Body of pancreas (tissue), 4 donors: ENCODE measurements at regions not wholly inside any gene's neighbourhood (a gene's known extent, or its start where the extent isn't known, plus 50 kb on each side); places are given as distances from the start of the nearest gene placed in this dataset.

Source experiments
- ATAC-seq: fragments of 150-250 bp; one replicate; pipeline ENCODE4 v1.9.1; 2016
- DNase-seq, 4 donors: peaks; one replicate each; pipeline ENCODE4 v3.0.0-alpha.2; 2019
- H3K27ac ChIP-seq, 4 donors: fragments of 200-600 bp; sonication (generic); 1 replicate in 3 of 4; 2 replicates in 1 of 4; pipeline versions ENCODE4 v1.5.1 to v1.6.1; 2016 to 2019; ENCODE audit warnings: mild to moderate bottlenecking in 1 of 4, mixed read lengths in 1 of 4, moderate library complexity in 1 of 4
- H3K27me3 ChIP-seq, 2 donors: fragments of 200-600 bp; sonication (generic); one replicate each; pipeline ENCODE4 v1.6.0; 2016; ENCODE audit warnings: mild to moderate bottlenecking in 1 of 2
- H3K36me3 ChIP-seq, 2 donors: fragments of 200-600 bp; sonication (generic); replicated peaks in 1 of 2; 2 replicates each; pipeline ENCODE4 v1.5.1; 2016; ENCODE audit warnings: low read depth in 2 of 2; ENCODE audit not compliant: insufficient read depth in 1 of 2
- H3K4me1 ChIP-seq: fragments of 200-600 bp; sonication (generic); one replicate; pipeline ENCODE4 v1.6.0; 2016
- H3K4me3 ChIP-seq, 2 donors: fragments of 200-600 bp; sonication (generic); 1 replicate in 1 of 2; 2 replicates in 1 of 2; pipeline ENCODE4 v1.5.1; 2016 to 2019
- H3K9me3 ChIP-seq, 3 donors: fragments of 200-600 bp; sonication (generic); 1 replicate in 2 of 3; 2 replicates in 1 of 3; pipeline ENCODE4 v1.5.1; 2016
- POLR2A ChIP-seq, 3 donors: fragments of 450-650 bp; IDR thresholded peaks; one replicate each; pipeline ENCODE4 v1.6.1; 2016; ENCODE audit warnings: antibody characterized with exemption in 3 of 3, mild to moderate bottlenecking in 2 of 3
- WGBS, 2 donors: methylation state at CpG; one replicate each; pipeline ENCODE4 v1.1.5; 2017; 5-methylcytosine and 5-hydroxymethylcytosine counted together
- intact Hi-C: fragments of 100-400 bp; cut with DNase I; formaldehyde crosslinking; loops from one replicate; pipeline ENCODE4 v1.15.1; 2023
- TF ChIP-seq, protein P1 (sequence below), 7 experiments: fragments of 450-650 bp in 4 of 7; fragments of 200-600 bp in 3 of 7; sonication (generic) in 3 of 7; IDR thresholded peaks; one replicate each; pipeline ENCODE4 v1.5.1; 2016 to 2019; ENCODE audit warnings: antibody characterized with exemption in 7 of 7

- H3K36me3 ChIP-seq = no peaks in the 10 kb centered on the region
- H3K27ac ChIP-seq = no peak overlapping the region
- no peak overlapping the region for H3K4me3 ChIP-seq
- ATAC-seq (no peak), DNase-seq (no peak)
- WGBS, 2 donors = 83 to 100% methylated on average over 1 of the region's 1 CpG
- TF ChIP-seq, protein P1, sequence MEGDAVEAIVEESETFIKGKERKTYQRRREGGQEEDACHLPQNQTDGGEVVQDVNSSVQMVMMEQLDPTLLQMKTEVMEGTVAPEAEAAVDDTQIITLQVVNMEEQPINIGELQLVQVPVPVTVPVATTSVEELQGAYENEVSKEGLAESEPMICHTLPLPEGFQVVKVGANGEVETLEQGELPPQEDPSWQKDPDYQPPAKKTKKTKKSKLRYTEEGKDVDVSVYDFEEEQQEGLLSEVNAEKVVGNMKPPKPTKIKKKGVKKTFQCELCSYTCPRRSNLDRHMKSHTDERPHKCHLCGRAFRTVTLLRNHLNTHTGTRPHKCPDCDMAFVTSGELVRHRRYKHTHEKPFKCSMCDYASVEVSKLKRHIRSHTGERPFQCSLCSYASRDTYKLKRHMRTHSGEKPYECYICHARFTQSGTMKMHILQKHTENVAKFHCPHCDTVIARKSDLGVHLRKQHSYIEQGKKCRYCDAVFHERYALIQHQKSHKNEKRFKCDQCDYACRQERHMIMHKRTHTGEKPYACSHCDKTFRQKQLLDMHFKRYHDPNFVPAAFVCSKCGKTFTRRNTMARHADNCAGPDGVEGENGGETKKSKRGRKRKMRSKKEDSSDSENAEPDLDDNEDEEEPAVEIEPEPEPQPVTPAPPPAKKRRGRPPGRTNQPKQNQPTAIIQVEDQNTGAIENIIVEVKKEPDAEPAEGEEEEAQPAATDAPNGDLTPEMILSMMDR (IDR thresholded peaks at IDR 0.05) = no peak
- TF ChIP-seq POLR2A (IDR thresholded peaks at IDR 0.05) = no peak
- H3K4me1 ChIP-seq = no peaks in the 10 kb centered on the region
- H3K9me3 ChIP-seq = no peaks in the 10 kb centered on the region
- intact Hi-C loops = no loop called here
- no peaks in the 10 kb centered on the region for H3K27me3 ChIP-seq
These were observed 252.0 kb upstream of the DIAPH2 start for GRCh38 chrX:96432647-96433046.

DNA sequence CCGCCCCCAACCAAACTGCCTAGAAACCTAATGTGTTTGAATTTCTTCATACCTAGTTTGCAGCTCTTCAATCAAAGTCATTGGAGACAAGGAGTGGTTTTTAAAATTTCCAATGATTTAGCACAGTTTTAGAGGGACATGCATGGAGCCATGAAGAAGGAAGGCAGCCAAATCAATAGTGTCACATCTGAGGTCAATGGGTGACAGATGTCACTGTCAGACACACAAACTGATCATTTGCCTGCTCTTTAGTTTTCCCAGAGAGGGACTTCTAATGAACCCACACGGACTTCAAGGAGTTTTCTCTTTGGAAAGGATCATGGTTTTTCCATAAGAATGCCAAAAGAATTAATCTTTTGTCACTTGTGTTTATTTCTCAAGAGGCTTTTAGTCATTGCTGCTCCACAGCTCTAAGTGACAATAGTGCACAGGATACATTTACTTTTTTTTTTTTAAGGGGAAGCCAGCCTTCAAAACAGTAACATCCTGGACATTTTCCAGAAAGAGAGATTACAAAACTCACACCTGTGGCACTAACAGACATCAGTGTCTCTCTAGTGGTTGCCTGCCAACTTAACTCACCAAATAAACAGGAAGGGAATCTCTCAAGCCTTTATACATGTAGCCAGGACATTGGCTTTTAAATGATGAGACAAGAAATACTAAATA, 251.1 kb upstream of the DIAPH2 start:
- Histone ChIP-seq H3K36me3 (no peaks in the 10 kb centered on the region), H3K27ac (no peak overlapping the region), H3K4me3 (no peak overlapping the region), H3K4me1 (no peaks in the 10 kb centered on the region), H3K27me3 (no peaks in the 10 kb centered on the region), H3K9me3 (no peaks in the 10 kb centered on the region)
- intact Hi-C loops = no loop called here
- DNase-seq (no peak), ATAC-seq (no peak)
- WGBS, 2 donors = 35 to 40% methylated on average over 2 of the region's 2 CpGs
- TF ChIP-seq, protein P1 (IDR thresholded peaks at IDR 0.05) = no peak
- TF ChIP-seq POLR2A (IDR thresholded peaks at IDR 0.05) = no peak

DNA sequence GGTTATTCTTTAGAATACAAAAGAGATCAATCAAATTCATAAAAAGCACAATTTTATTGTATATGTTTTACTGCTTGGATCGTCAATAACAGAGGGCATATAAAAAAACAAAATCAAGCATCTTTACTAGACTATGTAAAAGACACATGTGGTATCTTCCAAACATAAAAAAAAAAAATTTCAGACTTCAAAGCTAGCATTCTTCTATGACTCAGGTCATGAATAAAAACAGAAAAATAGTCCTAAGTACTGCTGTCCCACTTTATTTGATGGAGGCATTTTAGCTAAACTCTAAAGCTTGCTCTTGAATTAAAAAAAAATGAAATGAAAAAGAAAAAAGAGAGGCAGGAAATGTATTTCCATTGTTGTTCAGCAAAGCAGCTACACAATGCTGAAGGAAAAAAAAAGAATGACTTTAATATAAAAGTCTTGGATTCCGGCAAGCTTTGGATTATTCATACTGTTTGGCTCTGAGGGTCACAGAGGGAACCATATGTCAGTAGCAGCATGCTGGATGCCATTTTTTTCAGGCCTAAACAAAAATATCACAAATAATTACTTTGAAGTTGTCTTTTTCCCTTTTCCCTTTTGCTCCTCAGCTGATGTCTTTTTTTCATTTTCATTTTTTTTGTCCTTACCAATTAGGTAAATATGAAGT, 249.1 kb upstream of the DIAPH2 start:
- no peaks in the 10 kb centered on the region for H3K27me3 ChIP-seq
- 80 to 85% methylated on average over 2 of the region's 2 CpGs for WGBS, 2 donors
- intact Hi-C loops = no loop called here
- H3K27ac ChIP-seq = no peak overlapping the region
- no peaks in the 10 kb centered on the region for H3K4me1 ChIP-seq
- H3K4me3 ChIP-seq = no peak overlapping the region
- no peak for DNase-seq
- ATAC-seq = no peak
- H3K36me3 ChIP-seq = no peaks in the 10 kb centered on the region
- H3K9me3 ChIP-seq = no peaks in the 10 kb centered on the region
- no peak for TF ChIP-seq POLR2A (IDR thresholded peaks at IDR 0.05)
- TF ChIP-seq, protein P1 (IDR thresholded peaks at IDR 0.05) = no peak

DNA sequence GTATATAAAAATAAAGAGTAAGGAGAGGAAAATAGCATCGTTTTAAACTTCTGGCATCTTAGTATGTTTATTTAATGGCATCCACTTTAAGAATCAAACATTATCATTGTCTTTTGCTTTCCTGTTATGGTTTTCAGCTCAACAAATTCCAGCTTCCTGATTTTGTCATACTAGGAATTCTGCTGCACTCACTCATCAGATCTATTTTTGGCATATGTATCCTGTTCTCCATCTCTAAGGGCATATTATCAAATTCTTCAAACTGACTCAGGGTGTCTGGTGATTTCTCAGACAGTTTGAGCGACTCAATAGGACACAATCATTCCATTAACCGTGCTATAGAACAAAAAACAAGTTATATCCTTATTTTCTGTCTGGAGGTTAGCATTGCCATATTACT, 248.5 kb upstream of the DIAPH2 start:
- DNase-seq = no peak

More for the DNA sequence above, 248.5 kb upstream of the DIAPH2 start:
- intact Hi-C loops = no loop called here
- no peaks in the 10 kb centered on the region for H3K27me3 ChIP-seq
- WGBS, 2 donors = 54 to 75% methylated on average over 3 of the region's 3 CpGs
- no peaks in the 10 kb centered on the region for H3K4me1 ChIP-seq
- no peak overlapping the region for H3K4me3 ChIP-seq
- TF ChIP-seq, protein P1 (IDR thresholded peaks at IDR 0.05) = no peak
- no peak for TF ChIP-seq POLR2A (IDR thresholded peaks at IDR 0.05)
- H3K9me3 ChIP-seq = no peaks in the 10 kb centered on the region
- ATAC-seq = no peak
- no peaks in the 10 kb centered on the region for H3K36me3 ChIP-seq
- no peak overlapping the region for H3K27ac ChIP-seq
